Anterior cingulate cortex (tissue), 58 donors: ENCODE measurements at regions not wholly inside any gene's neighbourhood (a gene's known extent, or its start where the extent isn't known, plus 50 kb on each side); places are given as distances from the start of the nearest gene placed in this dataset.

ENCODE experiments used
- DNase-seq, 58 donors: peaks; one replicate each; lab custom pipeline; 2025; lab: John Stamatoyannopoulos, UW

DNA sequence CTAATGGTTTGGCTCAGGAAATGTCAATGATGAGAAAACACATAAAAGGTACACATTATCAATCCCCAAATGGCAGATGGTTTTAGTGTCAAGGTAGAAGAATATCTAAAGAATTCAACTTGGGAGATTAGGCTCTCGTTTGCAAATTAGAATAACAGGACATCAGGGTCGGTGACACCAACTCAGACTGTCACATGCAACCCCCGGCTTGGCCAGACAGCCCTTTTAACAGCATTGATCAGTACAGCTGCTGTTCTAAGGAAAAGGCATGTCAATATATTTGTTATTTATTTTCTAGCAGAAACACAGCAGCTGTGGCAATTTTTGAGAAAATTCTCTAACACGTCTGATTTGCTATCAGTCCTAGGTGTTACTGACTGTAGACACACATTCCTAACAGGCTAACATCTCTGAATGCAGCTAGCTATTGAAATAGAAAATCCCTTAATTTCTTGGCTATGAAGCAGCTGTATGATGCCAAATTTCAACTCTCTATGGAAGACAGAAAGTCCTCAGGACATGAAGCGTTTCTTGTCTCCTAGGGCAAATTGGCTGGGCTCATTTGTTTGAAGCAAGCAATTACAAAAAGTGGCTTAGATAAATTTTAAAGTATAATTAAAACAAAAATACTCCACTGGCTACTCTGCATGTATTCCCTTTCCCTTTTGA lies 269.0 kb upstream of the CXXC4 start:
- no peak for DNase-seq

DNA sequence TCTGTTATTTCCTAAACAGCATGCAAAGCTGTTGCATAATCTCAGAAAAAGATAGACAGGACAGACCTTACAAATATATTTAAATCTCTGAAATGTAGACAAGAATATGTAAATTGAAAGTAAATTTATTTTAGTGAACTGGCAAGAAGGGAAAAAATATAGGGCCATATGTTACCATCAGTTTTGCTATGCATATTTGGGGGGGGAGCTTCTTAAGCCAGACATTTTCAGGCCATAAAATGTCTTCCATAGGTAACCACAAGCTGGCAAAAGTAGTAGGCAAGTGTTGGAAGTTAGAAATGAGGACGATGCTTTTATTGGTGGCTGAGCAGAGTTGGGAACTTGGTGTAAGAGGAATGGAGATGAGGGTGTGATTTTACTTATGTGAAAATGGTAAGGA lies 272.0 kb upstream of the CXXC4 start:
- DNase-seq, result no peak

DNA sequence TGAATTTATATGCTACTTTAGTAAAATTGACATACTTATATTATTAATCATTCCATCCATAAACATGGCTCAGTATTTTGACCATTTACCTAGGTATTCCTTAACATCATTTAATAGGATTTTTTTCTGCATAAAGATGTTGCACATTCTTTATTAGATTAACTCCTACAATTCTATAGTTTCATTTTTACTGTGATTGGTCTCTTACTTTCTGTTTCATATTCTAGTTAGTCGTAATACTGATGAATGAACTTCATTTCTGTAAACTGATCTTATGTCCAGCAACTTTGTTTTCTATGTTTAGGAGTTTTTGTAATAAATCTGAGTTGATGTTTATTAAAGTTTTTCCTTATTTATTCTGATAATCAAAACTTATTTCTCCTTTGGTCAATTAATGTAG lies 278.2 kb upstream of the CXXC4 start:
- no peak for DNase-seq

DNA sequence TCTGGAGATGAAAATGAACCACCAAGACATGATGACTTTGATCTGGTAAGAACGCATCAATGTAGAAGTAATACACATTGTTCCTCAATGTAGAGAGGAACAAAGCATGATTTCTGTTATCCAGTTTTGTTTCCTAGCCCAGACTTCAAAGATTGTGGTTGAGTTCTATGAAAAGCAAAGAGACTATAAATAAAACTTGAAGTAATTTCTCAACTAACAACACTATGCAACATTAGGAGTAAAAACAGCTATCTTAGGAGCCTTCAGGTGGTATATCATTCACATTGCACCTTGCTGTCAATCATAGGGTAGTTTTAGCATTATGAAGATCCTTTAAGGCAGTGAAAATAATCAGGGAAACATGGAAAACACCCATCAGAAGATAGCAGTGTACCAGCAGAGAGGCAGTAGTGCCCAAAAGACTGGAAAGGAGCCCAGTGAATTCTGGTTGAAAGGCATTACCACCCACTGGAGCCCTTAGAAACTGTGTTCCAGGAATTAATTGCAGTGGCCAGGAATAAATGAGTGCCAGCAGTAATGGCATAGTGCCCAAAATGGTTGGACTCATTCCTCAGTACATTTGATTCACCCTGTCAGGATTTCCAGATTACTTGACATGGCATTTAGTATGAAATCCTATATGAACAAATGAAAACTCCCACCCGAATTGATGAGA lies 300.7 kb upstream of the CXXC4 start:
- peak in 1 of 58 donors; percentile 1 for DNase-seq

DNA sequence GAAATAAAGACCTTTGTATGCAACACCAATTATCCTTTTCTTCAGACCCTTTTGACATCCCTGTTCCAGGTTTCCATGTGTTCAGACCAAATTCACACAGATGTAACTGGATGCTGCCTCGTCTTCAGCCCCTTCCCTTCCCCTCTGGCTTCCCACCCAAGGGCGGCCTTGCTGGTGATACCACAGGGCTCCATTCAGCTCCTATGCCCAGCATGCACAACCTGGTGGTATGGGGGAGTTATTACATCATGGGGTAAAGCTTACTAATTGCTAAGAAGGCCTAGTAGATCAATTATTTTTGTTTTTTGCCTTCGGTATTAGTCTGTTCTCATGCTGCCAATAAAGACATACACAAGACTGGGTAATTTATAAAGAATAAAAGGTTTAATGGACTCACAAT lies 317.0 kb upstream of the CXXC4 start:
- DNase-seq, result no peak

DNA sequence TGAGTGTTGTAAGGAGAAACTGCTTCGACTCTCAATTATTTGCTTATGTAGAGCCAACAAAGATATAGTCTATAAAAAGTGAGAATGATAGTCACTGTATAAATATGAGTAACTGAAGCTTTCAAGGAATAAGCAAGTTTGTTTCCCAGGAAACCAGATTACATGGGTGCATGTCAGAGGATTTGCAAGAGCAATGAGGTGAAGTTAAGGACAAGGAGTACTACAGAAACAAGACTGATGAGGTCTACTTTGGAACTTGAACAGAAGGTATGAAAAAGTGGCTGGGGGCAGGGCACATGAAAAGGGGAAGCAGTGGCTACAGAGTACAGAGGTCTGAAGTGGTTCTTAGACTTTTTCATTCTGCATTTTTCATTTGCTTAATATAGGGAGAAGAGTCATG lies 321.0 kb upstream of the CXXC4 start:
- DNase-seq, result no peak

DNA sequence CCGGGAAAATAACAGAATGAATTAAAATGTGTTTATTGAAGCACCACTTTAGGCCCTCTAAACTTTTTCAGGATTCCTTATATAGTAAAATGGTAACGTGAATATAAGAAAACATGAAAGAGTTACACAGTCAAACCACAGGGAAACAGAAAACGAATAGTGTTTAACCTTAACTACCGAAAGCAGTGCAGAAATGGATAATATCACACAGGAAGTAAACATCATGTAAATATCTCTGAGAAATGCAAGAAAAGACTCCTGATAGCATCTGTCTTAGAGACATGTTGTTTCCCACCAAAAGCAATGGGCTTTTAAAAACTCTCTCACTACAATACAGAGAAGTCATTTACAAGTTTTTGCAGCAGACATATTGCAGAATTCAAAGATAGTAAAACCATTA lies 323.9 kb upstream of the CXXC4 start:
- no peak for DNase-seq

DNA sequence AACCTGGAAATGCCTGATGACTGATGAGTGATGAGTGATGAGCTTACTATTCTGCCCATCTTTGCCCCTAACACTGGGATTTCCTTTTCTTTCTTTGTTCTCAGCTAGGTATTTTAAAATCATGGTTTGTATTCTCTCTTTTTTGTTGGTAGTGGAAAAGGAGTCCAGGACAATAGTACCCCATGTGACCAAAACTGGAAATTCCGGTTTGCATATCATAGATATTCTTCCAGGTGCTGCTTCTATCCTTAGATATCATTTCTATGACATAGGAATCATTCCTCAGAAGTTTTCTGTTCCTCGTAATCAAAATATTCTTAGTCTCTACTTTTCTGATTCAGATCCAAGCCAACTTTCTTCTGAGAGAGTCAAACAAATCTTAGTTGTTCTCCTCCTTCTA lies 320.5 kb upstream of the TET2 start:
- DNase-seq, result no peak

DNA sequence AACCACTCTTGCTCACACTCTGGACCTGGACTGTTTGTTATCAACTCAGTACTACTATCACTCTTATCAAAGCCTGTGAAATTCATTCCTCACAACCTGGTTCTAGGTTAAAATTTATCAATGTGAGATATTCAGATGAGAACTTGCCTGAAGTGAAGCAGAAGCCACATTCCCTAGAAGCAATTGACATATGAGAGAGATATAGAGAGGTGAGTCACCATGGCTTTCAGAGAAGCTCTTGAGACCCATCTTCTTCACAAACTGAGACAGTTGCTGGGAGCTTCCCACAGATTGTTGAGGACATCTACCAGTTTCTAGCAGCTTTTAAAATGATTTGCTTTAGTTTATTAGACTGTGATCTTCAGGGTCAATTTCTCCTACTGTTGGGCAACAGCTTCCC lies 316.9 kb upstream of the TET2 start:
- no peak for DNase-seq

DNA sequence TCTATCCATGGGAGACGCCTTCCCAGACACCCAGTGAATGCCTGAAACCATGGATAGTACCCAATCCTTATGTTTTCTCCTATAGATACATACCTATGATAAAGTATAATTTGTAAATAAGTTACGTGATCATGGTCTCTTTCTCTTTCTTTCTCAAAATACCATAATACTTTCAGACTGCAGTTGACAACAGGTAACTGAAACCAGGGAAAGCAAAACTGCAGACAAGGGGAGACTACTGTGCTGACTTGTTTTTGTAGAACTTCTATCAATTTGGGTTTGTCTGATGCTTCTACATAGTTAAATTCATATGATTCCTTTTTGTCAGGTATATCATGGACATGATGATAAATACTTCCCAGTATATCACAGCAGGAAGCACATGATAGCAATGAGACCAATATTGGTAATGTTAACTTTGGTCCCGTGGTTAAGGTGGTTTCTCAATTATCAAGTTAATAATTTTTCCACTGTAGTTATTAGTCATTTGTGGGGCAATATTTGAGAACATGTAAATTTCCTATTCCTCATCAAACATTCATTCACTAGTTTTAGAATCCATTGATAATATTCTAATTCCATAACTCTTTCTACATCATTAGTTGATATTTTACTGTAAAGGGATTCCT lies 298.0 kb upstream of the TET2 start:
- no peak for DNase-seq

DNA sequence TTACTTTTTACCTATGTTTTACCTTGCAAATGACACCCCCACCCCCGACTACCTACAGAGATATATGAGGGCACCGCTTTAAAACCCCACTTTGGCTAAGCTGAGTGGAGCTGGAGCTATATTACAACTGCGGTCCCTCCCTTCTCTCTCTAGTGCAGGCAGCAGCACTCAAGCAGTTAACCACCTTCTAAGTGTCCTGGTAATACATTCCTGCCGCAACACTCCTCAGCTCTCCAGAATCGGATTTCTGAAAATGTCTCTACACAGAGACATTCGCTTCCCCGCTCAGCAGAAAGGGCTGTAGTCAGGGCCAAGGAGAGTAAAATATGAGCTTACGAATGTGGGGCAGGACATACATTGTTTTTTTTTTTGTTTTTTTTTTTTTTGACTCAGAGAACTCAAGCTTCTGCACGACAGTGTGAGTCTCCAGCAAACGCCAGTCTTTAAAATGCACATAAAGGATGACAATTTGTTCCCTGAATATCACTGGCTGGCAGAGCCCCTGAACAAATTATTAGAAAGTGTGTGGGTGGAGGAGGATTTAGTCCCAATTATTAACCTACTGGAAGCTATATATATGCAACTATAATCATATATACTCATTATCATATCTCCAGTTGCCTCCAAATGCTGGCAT lies 287.0 kb upstream of the TET2 start:
- DNase-seq, result peak in 6 of 58 donors; percentile 0 to 6 (median 1)

DNA sequence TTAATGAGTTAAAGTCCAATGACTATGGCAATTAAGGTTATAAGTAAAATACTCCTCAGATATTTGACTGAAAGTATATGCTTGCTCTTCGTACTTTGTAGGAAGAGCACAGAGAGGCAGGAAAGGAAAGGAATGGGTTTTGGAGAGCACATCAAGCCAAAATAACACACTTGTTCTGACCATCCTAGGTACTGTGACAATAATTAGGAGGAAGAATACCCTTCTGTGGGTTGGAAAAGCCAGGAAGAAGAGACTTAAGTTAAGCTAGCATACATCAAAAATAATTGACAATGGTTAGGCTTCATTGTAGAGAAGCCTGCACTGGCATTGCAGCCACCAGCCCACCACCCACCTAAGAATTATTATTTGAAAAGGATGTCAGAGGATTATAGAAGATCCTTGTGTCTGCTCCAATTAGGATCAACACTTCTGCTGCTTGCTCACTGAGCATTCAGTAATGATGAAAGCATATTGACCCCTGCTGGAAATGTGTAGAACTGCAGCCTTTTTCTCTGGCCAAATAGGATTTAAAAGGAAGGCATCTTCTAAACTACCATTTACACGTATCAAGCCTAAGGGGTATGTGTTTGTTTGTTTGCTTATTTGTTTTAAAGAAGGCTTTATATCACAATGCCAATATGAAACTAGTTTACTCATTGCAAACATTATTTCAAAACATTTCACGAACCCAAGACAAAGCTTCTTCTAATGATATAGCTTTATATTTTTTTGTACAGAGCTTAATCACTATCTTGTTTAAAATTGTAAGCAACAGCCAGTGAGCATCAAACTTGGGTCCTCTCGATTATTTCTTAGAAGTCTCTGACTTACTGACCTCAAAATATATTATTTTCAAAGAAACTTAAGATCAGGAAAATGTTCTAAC lies 286.2 kb upstream of the TET2 start:
- peak in 47 of 58 donors; percentile 0 to 78 (median 24) for DNase-seq

DNA sequence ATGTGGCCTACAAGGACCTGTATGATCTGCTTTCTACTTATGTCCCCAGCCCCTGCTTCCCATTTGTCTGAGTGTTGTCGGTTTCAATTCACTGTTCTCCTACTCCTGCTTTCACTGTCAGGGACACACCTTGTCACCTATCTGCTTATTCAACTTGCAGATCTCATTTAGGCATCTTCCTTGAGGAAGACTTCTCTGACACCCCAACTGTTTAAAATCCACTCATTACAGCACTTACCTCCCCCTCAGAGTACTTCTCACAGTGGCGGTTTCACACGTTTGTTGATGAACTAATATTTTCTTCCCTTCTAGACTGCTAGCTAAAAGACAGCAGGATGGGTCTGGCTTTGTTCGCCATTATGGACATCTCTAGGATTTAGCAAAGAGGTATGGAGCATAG lies 279.9 kb upstream of the TET2 start:
- no peak for DNase-seq

DNA sequence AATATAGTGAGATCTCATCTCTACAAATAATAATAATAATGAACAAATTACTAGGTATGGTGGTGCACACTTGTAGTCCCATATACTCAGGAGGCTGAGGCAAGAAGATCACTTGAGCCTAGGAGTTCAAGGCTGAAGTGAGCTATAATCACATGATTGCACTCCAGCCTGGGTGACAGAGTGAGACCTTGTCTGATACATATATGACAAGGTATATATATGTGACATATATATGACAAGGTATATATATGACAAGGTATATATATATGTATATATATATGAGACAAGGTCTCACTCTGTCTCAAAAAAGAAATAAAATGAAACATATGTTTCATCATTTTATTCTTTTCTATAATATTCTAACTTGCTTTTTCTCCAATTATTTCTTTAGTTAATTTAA lies 278.1 kb upstream of the TET2 start:
- DNase-seq, result no peak

DNA sequence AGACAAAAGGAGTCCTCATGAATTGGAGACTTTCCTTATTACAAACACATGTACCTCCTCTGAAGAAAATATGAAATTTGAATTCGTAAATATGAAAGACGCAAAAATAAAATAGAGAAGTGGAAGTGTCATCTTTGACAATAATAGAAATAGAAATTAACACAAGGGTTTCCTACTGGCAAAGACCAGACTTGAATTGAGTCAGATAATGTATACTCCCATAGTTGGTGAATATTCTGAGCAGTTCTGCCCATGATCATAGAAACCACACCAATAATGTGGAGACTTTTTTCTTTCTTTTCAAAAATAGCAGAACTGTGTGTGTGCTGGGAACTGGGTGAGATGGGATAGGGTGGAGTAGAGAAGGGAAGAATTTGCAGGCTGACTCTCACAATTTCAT lies 277.7 kb upstream of the TET2 start:
- no peak for DNase-seq

DNA sequence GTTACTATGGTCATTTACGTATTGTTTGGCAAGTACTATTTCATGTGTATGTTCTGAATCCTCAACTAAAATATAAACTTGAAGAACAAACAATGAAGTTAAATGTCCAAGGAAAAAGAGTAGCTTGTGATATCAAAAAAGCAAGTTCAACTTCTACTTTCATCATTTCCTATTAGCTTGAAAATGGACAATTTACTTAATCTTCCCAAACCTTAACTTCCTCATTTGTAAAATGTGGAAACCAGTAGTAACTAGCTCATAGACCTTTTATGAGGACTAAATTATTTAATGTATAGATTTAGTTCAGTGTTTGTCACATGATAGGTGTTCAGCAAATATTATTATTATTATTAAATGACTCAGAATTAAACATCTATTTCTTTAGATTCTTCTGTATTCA lies 276.8 kb upstream of the TET2 start:
- DNase-seq, result no peak

DNA sequence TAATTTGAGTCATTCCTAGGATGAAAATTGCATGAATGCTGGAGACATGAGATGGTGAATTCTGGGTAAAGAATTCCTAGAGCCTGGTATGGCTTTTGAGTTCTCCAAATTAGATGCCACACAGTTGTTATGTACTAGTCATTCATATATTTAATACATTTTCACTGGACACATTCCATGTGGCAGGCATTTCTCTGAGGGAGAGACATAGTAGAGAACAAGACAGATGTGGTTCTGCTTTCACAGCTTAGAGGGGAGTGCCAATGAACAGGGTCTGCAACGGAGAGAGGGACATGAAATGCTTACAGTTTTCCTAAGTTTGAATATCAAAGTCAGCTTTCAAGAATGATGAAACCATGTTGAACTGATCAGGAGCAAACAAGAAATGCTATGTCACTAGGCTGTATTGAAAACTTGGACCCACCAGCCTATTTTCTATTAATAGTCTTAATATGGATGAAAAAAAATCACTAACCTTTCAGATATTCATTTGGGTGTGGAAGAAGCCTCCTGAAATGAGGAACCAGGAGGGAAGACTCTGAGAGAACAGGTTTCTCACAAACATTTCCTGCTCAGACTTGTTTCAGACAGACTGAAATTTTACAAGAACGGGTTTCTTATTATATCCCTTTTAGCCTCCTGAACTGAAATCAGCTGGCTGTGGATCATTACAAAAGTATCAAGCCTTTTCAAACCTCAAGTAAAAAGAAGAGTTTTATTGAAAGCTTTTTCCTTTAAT lies 276.0 kb upstream of the TET2 start:
- DNase-seq, result no peak

DNA sequence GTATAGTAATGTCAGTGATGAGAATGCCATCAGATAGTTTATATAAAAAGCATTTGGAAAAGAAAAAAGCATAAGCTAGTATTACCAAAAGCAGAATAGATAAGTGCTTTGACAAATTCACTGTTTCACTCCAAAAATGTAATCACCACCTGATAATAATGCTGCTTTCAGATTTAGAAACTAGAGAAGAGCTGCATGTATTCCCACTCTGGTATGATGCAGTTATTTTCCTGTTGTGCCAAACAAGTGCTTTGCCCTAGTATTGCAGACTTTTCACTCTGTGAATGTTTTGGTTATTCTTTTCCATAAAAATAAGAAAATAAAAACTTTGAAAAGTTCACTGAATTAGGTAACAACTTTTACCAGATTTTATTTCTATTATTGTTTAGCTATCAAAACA lies 267.7 kb upstream of the TET2 start:
- DNase-seq, result no peak

DNA sequence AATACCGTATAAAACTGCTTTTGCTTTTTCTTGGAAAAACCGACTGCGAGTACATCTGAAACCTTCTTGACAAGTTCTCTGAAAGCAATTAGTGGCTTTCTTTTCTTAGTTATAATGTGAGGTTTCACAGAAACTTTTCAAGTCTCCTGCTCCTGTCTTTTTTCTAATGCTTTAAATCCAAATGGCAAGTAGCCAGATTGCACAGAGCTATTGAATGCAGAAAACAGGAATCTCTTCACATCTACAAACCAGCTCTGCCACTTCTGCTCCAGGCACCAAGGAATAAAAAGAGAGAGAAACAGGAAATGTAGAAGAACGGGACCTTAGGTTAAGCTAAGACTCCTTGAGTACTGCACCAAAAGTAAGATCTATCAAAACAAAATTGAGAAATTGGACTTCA lies 267.3 kb upstream of the TET2 start:
- no peak for DNase-seq

DNA sequence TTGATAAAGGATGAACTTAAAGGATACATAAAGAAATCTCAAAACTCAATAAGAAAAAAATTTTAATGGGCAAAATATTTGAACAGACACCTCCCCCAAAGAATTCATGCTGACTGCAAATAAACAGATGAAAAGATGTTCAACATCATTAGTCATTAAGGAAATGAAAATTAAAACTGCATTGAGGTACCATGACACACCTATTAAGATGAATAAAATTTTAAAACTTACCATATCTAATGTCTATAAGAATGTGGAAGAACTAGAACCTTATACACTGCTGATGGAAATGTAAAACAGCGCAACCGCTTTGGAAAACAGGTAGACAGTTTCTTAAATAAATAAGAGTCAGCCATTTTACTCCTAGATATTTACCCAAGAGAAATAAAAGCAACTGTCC lies 266.8 kb upstream of the TET2 start:
- DNase-seq, result no peak
